Spleen (tissue), 7 donors: ENCODE measurements at regions not wholly inside any gene's neighbourhood (a gene's known extent, or its start where the extent isn't known, plus 50 kb on each side); places are given as distances from the start of the nearest gene placed in this dataset.
"Not testable (repeated sequence)": the region's sequence is repeated elsewhere in the genome, so short reads cannot be mapped to it uniquely, and the experiment has no call there.

Experiments used
- POLR2A ChIP-seq, 3 donors: fragments of 450-650 bp; IDR thresholded peaks; one replicate each; pipeline ENCODE4 v1.5.1; 2017; ENCODE audit warnings: antibody characterized with exemption in 3 of 3, mild to moderate bottlenecking in 1 of 3
- TF ChIP-seq, protein P1 (sequence below), 11 experiments: fragments of 200-600 bp in 7 of 11; fragments of 450-650 bp in 4 of 11; sonication (generic) in 4 of 11; IDR thresholded peaks in 8 of 11; conservative IDR thresholded peaks in 3 of 11; 1 replicate in 7 of 11; 2 replicates in 4 of 11; pipeline versions ENCODE4 v1.4.0 to v1.8.0; 2016 to 2021; ENCODE audit warnings: antibody characterized with exemption in 11 of 11, inconsistent platforms in 4 of 11, mild to moderate bottlenecking in 1 of 11
- donor health status: DM: no; HTN: no; CAD: no; lungs with moderate emphysema.
- donor health status: DM: no; HTN: no; CAD: no.
- donor health status: DM: no; HTN: no; CAD: no.

DNA sequence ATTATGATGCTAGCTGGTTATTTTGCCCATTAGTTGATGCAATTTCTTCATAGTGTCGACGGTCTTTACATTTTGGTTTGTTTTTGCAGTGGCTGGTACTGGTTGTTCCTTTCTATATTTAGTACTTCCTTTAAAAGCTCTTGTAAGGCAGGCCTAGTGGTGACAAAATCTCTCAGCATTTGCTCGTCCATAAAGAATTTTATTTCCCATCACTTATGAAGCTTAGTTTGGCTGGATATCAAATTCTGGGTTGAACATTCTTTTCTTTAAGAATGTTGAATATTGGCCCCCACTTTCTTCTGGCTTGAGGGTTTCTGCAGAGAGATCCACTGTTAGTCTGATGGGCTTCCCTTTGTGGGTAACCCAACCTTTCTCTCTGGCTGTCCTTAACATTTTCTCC, 219.8 kb upstream of the VLDLR start:
- TF ChIP-seq, protein P1, sequence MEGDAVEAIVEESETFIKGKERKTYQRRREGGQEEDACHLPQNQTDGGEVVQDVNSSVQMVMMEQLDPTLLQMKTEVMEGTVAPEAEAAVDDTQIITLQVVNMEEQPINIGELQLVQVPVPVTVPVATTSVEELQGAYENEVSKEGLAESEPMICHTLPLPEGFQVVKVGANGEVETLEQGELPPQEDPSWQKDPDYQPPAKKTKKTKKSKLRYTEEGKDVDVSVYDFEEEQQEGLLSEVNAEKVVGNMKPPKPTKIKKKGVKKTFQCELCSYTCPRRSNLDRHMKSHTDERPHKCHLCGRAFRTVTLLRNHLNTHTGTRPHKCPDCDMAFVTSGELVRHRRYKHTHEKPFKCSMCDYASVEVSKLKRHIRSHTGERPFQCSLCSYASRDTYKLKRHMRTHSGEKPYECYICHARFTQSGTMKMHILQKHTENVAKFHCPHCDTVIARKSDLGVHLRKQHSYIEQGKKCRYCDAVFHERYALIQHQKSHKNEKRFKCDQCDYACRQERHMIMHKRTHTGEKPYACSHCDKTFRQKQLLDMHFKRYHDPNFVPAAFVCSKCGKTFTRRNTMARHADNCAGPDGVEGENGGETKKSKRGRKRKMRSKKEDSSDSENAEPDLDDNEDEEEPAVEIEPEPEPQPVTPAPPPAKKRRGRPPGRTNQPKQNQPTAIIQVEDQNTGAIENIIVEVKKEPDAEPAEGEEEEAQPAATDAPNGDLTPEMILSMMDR (IDR thresholded peaks at IDR 0.05 in 8 of 11, conservative IDR thresholded peaks at IDR 0.05 in 3 of 11): not testable (repeated sequence)
- TF ChIP-seq POLR2A (IDR thresholded peaks at IDR 0.05): not testable (repeated sequence)
